Activated naive CD8-positive, alpha-beta T cell (primary cell): ENCODE measurements at regions not wholly inside any gene's neighbourhood (a gene's known extent, or its start where the extent isn't known, plus 50 kb on each side); places are given as distances from the start of the nearest gene placed in this dataset.

Experiments used
- H3K27ac Mint-ChIP-seq: one replicate; pipeline ENCODE4 v1.8.0; 2021; ENCODE audit warnings: mixed read lengths
- H3K27me3 Mint-ChIP-seq: one replicate; pipeline ENCODE4 v1.8.0; 2021; ENCODE audit warnings: mixed read lengths
- H3K36me3 Mint-ChIP-seq: one replicate; pipeline ENCODE4 v1.8.0; 2021; ENCODE audit warnings: mixed read lengths
- H3K4me1 Mint-ChIP-seq: one replicate; pipeline ENCODE4 v1.8.0; 2021; ENCODE audit warnings: low read depth, mixed read lengths
- H3K4me3 Mint-ChIP-seq: one replicate; pipeline ENCODE4 v1.8.0; 2021; ENCODE audit warnings: mild to moderate bottlenecking, mixed read lengths
- H3K9me3 Mint-ChIP-seq: one replicate; pipeline ENCODE4 v1.8.0; 2021; ENCODE audit warnings: low read depth, mixed read lengths

DNA sequence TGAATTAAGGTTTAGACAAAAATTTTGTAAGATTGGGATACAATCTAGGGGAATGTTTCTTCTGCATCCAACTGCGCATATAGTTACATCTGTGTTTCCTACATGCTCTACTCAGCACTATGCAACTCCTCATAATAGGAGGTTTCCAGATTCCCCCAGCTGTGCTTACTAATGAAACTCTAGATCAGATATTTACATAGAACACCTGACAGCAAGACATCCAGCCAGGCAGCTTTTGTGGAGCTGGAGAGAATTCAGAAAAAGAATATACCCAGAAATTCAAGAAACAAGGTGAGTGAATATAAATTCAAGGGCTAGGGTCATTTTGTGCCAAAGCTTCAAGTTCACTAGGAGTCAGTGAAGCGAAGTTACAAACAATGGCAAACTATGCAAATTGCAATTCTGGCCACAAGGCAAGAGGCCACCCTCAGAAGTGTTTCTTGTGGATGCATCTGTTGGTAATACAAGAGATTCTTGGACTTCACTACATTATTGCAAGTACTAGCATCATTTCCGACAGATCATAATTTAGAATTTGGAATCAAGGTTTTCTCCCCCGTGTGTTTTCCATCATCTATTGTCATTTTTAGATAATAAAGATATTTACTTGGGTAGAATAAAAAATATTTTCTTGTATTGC lies 341.2 kb upstream of the NAV3 start:
- H3K9me3 Mint-ChIP-seq: no peaks in the 10 kb centered on the region
- H3K27ac Mint-ChIP-seq: no peak overlapping the region

DNA sequence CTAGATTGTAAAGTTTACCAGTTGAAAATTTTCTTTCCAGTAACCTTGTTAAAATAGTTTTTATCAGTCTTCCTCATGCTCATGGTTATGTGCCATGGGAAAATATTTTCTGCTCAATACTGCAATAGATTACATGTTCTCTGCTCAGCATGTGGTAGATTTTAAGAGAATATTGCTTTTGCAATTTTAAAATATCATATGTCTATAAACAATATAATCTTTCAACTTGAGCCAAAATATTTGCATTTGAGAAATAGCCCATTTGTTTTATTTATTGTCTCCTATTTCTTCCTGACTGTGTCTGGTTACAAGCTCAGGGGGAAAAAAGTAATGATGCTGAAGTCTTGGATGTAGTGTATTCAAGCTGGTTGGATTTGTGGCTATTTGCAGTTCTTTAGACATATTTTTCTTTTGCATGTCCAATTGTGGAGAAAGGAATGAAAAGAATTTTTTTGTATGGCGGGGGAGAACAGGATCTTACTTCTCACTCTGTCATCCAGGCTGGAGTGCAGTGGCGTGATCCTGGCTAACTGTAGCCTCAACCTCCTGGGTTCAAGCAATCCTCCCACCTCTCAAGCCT lies 342.6 kb upstream of the NAV3 start:
- H3K4me1 Mint-ChIP-seq: no peaks in the 10 kb centered on the region
- H3K36me3 Mint-ChIP-seq: no peaks in the 10 kb centered on the region
- no peak overlapping the region for H3K27ac Mint-ChIP-seq
- H3K9me3 Mint-ChIP-seq: no peaks in the 10 kb centered on the region
- H3K4me3 Mint-ChIP-seq: no peak overlapping the region
- no peaks in the 10 kb centered on the region for H3K27me3 Mint-ChIP-seq

More for the DNA sequence above, 341.2 kb upstream of the NAV3 start:
- no peaks in the 10 kb centered on the region for H3K4me1 Mint-ChIP-seq
- H3K27me3 Mint-ChIP-seq: no peaks in the 10 kb centered on the region
- no peaks in the 10 kb centered on the region for H3K36me3 Mint-ChIP-seq
- H3K4me3 Mint-ChIP-seq: no peak overlapping the region

DNA sequence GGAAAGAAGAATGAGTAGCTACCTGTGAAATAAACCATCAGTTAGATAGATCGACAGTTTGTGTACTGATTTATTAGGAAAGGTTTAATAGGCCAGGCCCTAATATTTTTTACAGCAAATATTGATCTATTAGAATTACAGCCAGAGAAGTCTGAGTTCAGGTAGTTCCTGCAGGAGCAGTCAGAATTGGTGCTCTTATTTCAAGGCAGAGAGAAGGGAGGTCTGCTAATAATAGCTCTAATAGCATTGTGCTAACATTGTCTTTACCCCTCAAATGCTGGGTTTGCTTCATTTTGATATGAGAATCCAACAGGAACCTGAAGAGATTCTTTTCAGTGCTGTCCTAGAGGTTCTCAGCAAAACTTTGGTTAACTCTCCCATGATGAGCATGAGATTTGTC lies 343.8 kb upstream of the NAV3 start:
- H3K4me1 Mint-ChIP-seq: no peaks in the 10 kb centered on the region
- H3K27me3 Mint-ChIP-seq: no peaks in the 10 kb centered on the region
- no peak overlapping the region for H3K27ac Mint-ChIP-seq
- H3K36me3 Mint-ChIP-seq: no peaks in the 10 kb centered on the region
- no peaks in the 10 kb centered on the region for H3K9me3 Mint-ChIP-seq
- H3K4me3 Mint-ChIP-seq: no peak overlapping the region

DNA sequence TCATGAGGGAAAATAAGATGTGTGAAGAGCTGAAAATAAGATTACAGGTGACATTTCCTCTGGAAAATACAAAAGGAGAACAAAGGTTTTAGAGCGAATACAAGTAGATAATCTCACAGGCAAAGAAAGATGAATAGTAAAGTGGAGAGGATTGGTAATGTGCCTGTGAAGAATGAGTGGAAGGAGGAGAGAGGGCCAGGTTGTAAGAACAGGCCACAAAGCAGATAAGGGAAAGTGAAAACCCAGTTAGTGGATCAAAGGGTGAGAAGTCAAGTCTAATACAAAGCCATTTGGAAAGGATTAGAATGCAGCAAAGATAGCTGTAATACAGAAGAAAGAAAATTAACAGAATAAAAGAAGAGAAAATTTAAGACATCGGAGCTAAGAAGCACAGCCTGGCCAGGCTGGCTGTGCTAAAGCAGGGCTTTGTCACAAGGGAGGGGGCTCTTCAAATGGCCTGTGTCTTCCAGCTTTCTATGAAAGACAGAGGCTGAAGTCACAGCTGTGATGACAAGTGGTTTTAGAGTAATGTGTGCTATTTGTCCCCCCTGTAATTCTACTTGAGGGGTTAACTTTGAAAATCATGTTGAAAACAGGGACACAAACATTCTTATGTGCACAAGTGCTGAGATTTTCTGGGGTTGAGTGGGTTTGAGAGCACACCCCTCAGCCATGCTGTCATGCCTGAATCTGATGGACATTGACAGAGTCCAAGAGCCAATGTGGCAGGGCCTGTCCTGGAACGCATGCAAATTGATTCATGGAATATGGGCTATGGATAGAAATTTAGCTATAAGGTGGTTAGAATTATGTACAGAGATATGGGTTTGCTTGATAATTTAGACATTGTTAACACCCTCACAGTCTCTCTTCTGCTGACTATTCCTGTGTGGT lies 344.5 kb upstream of the NAV3 start:
- Mint-ChIP-seq H3K9me3 (peaks cover 1% of the 10 kb centered on the region), H3K27ac (no peak overlapping the region), H3K27me3 (no peaks in the 10 kb centered on the region), H3K36me3 (no peaks in the 10 kb centered on the region), H3K4me1 (no peaks in the 10 kb centered on the region), H3K4me3 (no peak overlapping the region)

DNA sequence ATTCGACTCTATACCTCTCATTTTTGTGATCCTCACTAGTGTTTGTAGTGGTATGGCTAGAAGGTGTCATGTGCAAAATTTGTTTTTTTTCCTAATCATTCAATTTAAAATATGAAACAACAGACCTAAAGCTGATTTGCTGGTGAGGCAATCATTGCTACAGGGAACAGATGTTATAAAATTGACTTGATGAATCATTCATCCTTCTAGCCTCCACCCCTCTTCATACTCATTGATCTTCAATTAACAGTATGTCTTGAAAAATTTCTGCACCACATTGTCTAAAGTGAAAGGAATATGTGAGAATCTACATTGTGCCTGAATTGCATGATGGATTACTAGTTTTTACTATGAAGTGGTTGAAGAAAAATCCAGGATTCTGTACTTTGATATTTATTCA lies 349.0 kb upstream of the NAV3 start:
- no peaks in the 10 kb centered on the region for H3K36me3 Mint-ChIP-seq
- no peak overlapping the region for H3K27ac Mint-ChIP-seq
- H3K9me3 Mint-ChIP-seq: peaks cover 7% of the 10 kb centered on the region
- no peak overlapping the region for H3K4me3 Mint-ChIP-seq
- no peaks in the 10 kb centered on the region for H3K27me3 Mint-ChIP-seq
- no peaks in the 10 kb centered on the region for H3K4me1 Mint-ChIP-seq

DNA sequence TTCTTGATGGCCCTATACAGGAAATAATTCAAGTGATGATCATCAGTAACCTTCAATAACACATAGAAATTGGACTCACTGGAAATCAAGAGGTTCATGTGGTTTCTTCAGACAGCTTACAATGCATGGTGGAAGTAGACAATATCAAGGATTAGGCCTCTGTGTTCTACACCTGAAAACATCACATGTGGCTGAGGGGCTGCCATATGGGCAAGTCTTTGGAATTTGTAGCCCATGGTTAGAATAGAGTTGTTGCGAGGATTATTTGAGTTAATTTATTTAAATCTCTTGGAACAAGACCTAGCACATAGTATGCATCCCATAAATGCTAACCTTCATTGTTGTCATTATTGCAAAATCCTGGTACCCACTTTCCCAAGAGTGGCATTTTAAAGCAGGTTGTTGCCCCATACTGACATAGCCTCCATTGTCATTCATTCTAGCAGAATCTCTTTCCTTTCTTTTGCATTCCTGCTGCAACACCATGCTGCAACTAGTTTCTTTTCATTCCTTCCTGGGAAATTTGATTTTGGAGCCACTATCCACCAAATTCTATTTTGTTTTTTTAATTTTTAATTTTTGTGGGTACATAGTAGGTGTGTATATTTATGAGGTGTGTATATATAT lies 352.7 kb upstream of the NAV3 start:
- H3K27me3 Mint-ChIP-seq: no peaks in the 10 kb centered on the region
- no peaks in the 10 kb centered on the region for H3K4me1 Mint-ChIP-seq
- no peaks in the 10 kb centered on the region for H3K36me3 Mint-ChIP-seq
- no peak overlapping the region for H3K27ac Mint-ChIP-seq
- peaks cover 11% of the 10 kb centered on the region for H3K9me3 Mint-ChIP-seq
- no peak overlapping the region for H3K4me3 Mint-ChIP-seq

DNA sequence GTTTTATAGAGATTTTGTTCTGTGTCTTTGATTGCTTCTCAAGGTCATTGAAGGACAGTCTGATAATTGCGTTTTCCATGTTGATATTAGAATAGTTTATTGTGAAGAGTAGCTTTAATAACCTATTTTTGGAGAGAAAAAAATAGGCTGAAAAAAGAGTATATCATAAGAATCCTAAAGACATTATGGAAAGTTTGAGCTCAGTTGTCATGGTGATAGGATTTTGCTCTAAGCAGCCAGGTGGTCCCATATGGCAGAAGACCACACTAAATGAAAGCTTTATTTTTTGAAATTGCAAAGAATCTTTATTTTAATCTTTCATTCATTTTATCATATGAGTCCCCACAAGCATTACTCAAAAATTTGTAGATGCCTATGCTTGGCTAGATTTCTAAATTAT lies 358.9 kb upstream of the NAV3 start:
- Mint-ChIP-seq H3K9me3 (peaks cover 10% of the 10 kb centered on the region), H3K27me3 (no peaks in the 10 kb centered on the region), H3K4me3 (no peak overlapping the region), H3K27ac (no peak overlapping the region), H3K4me1 (no peaks in the 10 kb centered on the region), H3K36me3 (no peaks in the 10 kb centered on the region)

DNA sequence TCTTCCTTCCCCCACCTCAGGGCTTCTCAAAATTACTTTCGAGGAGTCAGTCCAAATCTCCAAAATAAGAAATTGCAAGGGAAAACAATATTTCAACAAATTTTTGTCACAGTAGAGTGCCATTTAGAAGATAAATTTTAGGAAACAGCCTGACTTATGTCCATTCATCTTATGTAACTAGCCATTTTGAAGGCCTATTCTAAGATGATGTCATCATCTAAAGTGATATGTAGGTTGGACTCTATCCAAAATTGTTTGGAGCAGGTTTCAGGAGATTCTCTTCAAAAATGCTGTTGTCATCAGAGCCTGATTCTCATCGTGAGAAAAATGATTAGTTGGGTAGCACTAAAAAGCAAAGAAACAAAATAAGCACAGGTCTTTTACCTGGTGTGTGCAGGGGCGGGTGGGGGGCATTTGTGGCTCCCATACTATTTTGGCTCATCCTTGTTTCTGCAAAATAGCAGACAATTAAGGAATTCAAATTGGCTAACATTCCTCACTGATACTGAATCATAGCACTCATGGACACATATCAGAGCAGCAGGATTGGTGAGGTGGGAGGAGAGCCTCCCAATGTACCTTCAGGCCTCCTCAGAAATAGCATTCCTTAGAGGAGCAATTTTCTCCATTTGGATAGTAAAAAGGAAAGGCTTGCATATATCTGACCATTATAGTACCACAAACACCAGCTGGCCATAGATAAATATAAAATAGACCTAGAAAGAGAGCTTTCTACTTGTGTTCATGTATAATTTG lies 360.9 kb upstream of the NAV3 start:
- Mint-ChIP-seq H3K4me3 (no peak overlapping the region), H3K4me1 (no peaks in the 10 kb centered on the region), H3K36me3 (no peaks in the 10 kb centered on the region), H3K27me3 (no peaks in the 10 kb centered on the region), H3K9me3 (peaks cover 6% of the 10 kb centered on the region), H3K27ac (no peak overlapping the region)

DNA sequence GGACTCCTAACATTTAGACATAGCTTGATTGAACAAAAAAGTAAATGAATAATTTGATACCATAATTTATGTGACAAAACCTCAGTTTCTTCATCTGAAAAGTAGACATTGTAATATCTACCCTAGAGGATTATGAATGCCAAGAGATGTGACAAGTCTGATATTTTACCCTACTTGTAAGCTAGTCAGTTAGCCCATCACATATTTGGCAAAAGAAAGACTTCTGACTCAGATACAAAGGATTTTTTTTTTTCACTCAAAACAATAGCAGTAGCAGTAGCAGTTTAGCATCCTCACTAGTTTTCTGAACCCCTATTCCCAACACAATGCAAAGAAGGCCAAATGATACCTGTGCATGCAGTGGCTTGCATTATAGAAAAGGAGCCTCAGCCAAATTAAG lies 377.3 kb upstream of the E2F7 start:
- no peaks in the 10 kb centered on the region for H3K9me3 Mint-ChIP-seq
- no peaks in the 10 kb centered on the region for H3K4me1 Mint-ChIP-seq

DNA sequence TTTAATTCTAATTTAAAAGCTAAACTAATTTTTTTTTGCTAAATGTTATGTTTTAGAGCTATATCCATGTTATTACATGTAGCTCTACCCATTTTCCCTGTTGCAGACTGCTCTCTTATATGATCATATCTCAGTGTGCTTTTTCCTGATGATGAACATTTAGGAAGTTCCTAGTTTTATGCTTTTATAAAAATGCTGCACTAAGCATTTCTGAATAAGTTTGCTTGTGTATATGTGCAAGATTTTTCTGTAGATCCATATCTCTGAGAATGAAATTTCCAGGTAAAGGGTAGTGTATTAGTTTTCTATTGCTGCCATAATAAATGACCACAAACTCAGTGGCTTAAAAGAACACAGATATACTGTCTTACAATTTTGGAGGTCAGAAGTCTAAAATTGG lies 374.4 kb upstream of the E2F7 start:
- H3K4me1 Mint-ChIP-seq: no peaks in the 10 kb centered on the region
- no peaks in the 10 kb centered on the region for H3K27me3 Mint-ChIP-seq
- no peaks in the 10 kb centered on the region for H3K36me3 Mint-ChIP-seq
- no peak overlapping the region for H3K27ac Mint-ChIP-seq
- no peaks in the 10 kb centered on the region for H3K9me3 Mint-ChIP-seq
- no peak overlapping the region for H3K4me3 Mint-ChIP-seq

More for the DNA sequence above, 377.3 kb upstream of the E2F7 start:
- no peak overlapping the region for H3K4me3 Mint-ChIP-seq
- no peaks in the 10 kb centered on the region for H3K27me3 Mint-ChIP-seq
- H3K36me3 Mint-ChIP-seq: no peaks in the 10 kb centered on the region
- no peak overlapping the region for H3K27ac Mint-ChIP-seq

DNA sequence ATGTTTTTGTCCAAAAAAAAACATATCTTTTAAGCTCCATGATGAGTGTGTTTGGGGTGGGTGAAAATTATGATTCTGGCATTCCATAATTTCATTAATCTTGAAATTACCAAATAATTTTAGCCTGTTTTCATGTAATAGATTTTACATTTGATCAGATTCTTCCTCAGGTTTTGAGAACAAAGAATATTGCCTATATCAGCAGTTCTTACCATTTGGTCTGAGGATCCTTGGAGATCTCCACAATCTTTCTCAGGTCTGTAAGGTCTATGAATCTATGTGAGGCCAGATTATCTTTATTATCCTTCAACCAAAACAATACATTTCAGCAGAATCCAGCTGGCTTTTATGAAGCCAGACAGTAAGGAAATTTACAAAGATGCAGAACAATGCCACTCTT lies 373.3 kb upstream of the E2F7 start:
- no peaks in the 10 kb centered on the region for H3K27me3 Mint-ChIP-seq
- H3K4me1 Mint-ChIP-seq: no peaks in the 10 kb centered on the region
- H3K27ac Mint-ChIP-seq: no peak overlapping the region
- H3K4me3 Mint-ChIP-seq: no peak overlapping the region
- no peaks in the 10 kb centered on the region for H3K9me3 Mint-ChIP-seq
- H3K36me3 Mint-ChIP-seq: no peaks in the 10 kb centered on the region

DNA sequence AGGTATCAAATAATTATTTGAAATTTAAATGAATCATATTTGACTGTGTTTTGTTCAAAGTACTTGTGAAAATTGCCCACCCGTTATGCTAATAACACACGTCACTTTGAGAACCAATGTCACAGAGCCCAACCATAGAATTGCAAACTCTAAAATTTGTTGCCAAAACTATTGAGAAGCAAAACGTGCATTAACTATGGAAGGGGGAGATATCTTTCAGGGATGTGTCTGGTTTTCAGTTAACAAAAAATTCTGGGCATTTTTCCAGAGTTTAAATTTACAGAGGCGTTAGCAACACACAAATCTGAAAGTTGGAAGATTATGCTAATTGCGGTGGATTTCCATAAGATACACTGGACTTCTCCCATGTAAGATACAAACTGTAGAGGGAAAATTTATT lies 371.8 kb upstream of the E2F7 start:
- no peak overlapping the region for H3K27ac Mint-ChIP-seq
- H3K27me3 Mint-ChIP-seq: no peaks in the 10 kb centered on the region
- no peaks in the 10 kb centered on the region for H3K9me3 Mint-ChIP-seq
- no peak overlapping the region for H3K4me3 Mint-ChIP-seq
- H3K36me3 Mint-ChIP-seq: no peaks in the 10 kb centered on the region
- no peaks in the 10 kb centered on the region for H3K4me1 Mint-ChIP-seq

DNA sequence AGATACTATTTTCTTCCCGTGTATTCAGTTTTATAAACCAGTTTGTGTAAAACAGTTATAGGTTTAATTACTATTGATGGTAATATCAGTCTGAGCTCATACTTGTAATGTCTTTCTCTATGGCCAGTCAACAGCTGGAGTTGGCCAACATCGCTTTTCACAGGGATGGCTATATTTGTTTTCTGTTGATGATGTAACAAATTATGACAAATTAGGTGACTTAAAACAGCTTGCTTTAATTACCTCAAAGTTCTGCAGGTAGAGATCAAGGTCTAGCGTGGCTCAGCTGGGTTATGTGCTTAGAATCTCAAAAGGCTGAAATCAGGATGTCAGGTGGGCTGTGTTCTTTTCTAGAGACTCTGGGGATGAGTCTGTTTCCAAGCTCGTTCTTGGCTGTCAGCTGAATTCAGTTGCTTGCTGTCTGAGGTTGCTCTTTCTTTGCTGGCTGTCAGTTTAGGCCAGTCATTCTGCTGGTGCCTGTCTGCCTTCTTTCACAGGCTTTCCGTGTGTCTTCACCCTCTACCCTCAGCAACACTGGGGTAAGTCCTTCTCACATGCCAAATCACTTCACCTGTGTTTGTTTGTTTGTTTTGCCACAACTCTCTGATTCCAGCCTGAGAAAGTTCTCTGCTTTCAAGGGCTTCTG lies 370.2 kb upstream of the E2F7 start:
- H3K4me3 Mint-ChIP-seq: no peak overlapping the region

DNA sequence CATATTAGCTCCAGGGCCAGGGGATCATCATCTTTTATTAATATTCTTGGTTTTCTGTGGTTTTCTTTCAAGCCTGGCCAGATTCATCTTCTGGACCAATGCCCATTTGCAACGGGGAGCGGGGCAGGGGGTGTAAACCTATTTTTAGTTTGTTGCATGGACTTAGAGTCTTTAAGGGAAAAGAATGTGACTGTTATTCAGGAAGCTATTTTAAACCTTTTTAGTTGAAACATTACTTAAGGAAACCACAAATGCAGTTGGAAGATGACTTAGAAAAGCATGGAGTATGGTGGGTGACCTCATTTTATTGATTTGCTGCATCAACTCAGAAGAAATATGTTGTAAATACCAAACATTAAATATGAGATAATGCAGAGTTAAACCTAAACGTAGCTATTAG lies 368.4 kb upstream of the E2F7 start:
- Mint-ChIP-seq H3K27ac (no peak overlapping the region), H3K4me3 (no peak overlapping the region), H3K4me1 (no peaks in the 10 kb centered on the region), H3K27me3 (no peaks in the 10 kb centered on the region), H3K36me3 (no peaks in the 10 kb centered on the region), H3K9me3 (no peaks in the 10 kb centered on the region)

More for the DNA sequence above, 370.2 kb upstream of the E2F7 start:
- no peaks in the 10 kb centered on the region for H3K9me3 Mint-ChIP-seq
- H3K27me3 Mint-ChIP-seq: no peaks in the 10 kb centered on the region
- no peaks in the 10 kb centered on the region for H3K36me3 Mint-ChIP-seq
- no peak overlapping the region for H3K27ac Mint-ChIP-seq
- H3K4me1 Mint-ChIP-seq: no peaks in the 10 kb centered on the region
